Smooth muscle cell (in vitro differentiated cells): ENCODE measurements at regions not wholly inside any gene's neighbourhood (a gene's known extent, or its start where the extent isn't known, plus 50 kb on each side); places are given as distances from the start of the nearest gene placed in this dataset.

Experiments used
- DNase-seq: peaks from one replicate; lab custom pipeline; 2025; ENCODE audit not compliant: unreplicated experiment; lab: John Stamatoyannopoulos, UW
- H2AFZ ChIP-seq: fragments of 200-600 bp; sonication (generic); 2 replicates; pipeline ENCODE4 v1.6.0; 2016; ENCODE audit warnings: antibody characterized with exemption, low read depth, mild to moderate bottlenecking
- H3F3A ChIP-seq: fragments of 200-600 bp; sonication (generic); 2 replicates; pipeline ENCODE4 v1.6.0; 2017; ENCODE audit warnings: antibody characterized with exemption, low read depth
- H3K27ac ChIP-seq: fragments of 200-600 bp; sonication (generic); 2 replicates; pipeline ENCODE4 v1.5.1; 2016; ENCODE audit warnings: low read depth, mild to moderate bottlenecking
- H3K27me3 ChIP-seq: fragments of 200-600 bp; sonication (generic); 2 replicates; pipeline ENCODE4 v1.6.1; 2016; ENCODE audit warnings: low read depth, mild to moderate bottlenecking
- H3K36me3 ChIP-seq: fragments of 200-600 bp; sonication (generic); 2 replicates; pipeline ENCODE4 v1.5.1; 2016; ENCODE audit warnings: low read depth
- H3K4me1 ChIP-seq: fragments of 200-600 bp; sonication (generic); 2 replicates; pipeline ENCODE4 v1.5.1; 2016; ENCODE audit warnings: low read depth
- H3K4me2 ChIP-seq: fragments of 200-600 bp; sonication (generic); 2 replicates; pipeline ENCODE4 v1.6.0; 2016; ENCODE audit warnings: mild to moderate bottlenecking
- H3K4me3 ChIP-seq: fragments of 200-600 bp; sonication (generic); 2 replicates; pipeline ENCODE4 v1.5.1; 2016; ENCODE audit warnings: mild to moderate bottlenecking
- H3K79me2 ChIP-seq: fragments of 200-600 bp; sonication (generic); 2 replicates; pipeline ENCODE4 v1.6.0; 2016; ENCODE audit warnings: low read depth, mild to moderate bottlenecking
- H3K9ac ChIP-seq: fragments of 200-600 bp; sonication (generic); 2 replicates; pipeline ENCODE4 v1.6.0; 2016; ENCODE audit warnings: low read depth
- H3K9me3 ChIP-seq: fragments of 200-600 bp; sonication (generic); replicated peaks from 2 replicates; pipeline ENCODE4 v1.5.1; 2016; ENCODE audit warnings: low read depth
- H4K20me1 ChIP-seq: fragments of 200-600 bp; sonication (generic); 2 replicates; pipeline ENCODE4 v1.6.0; 2016; ENCODE audit warnings: low read depth
- CTCF ChIP-seq: fragments of 200-600 bp; sonication (generic); IDR thresholded peaks from 2 replicates; pipeline ENCODE4 v1.5.1; 2017; ENCODE audit warnings: borderline replicate concordance, mild to moderate bottlenecking, antibody characterized with exemption; ENCODE audit not compliant: insufficient read depth, poor library complexity, severe bottlenecking
- WGBS: methylation state at CpG from one replicate; pipeline ENCODE4 v1.1.7; 2016; ENCODE audit warnings: low lambda C conversion rate; 5-methylcytosine and 5-hydroxymethylcytosine counted together

GRCh38 chr14:104249089-104249488 lies 110.7 kb downstream of the KIF26A start:
- WGBS: 93% methylated on average over 9 of the region's 9 CpGs
- DNase-seq: no peak
- no peak overlapping the region for H3K4me3 ChIP-seq
- H3K27me3 ChIP-seq: no peaks in the 10 kb centered on the region
- H3K4me1 ChIP-seq: no peaks in the 10 kb centered on the region
- H3K9ac ChIP-seq: no peak overlapping the region
- H2AFZ ChIP-seq: no peak overlapping the region
- H3K4me2 ChIP-seq: no peak overlapping the region
- no peaks in the 10 kb centered on the region for H3F3A ChIP-seq
- no peaks in the 10 kb centered on the region for H3K36me3 ChIP-seq
- H3K27ac ChIP-seq: no peak overlapping the region
- peaks cover 3% of the 10 kb centered on the region for H3K9me3 ChIP-seq
- H3K79me2 ChIP-seq: no peaks in the 10 kb centered on the region
- H4K20me1 ChIP-seq: no peaks in the 10 kb centered on the region
- no peak for TF ChIP-seq CTCF

GRCh38 chr14:104249706-104250105 lies 111.3 kb downstream of the KIF26A start:
- no peaks in the 10 kb centered on the region for H4K20me1 ChIP-seq
- no peak for DNase-seq
- no peaks in the 10 kb centered on the region for H3F3A ChIP-seq
- H3K4me2 ChIP-seq: no peak overlapping the region
- H3K9me3 ChIP-seq: peaks cover 3% of the 10 kb centered on the region
- TF ChIP-seq CTCF: no peak
- no peaks in the 10 kb centered on the region for H3K36me3 ChIP-seq
- no peaks in the 10 kb centered on the region for H3K27me3 ChIP-seq
- H3K9ac ChIP-seq: no peak overlapping the region
- H3K4me3 ChIP-seq: no peak overlapping the region
- no peak overlapping the region for H3K27ac ChIP-seq
- WGBS: 100% methylated on average over 5 of the region's 5 CpGs
- no peaks in the 10 kb centered on the region for H3K4me1 ChIP-seq
- no peak overlapping the region for H2AFZ ChIP-seq
- no peaks in the 10 kb centered on the region for H3K79me2 ChIP-seq

GRCh38 chr14:104250175-104250574 lies 111.8 kb downstream of the KIF26A start:
- H3K4me1 ChIP-seq: no peaks in the 10 kb centered on the region
- no peaks in the 10 kb centered on the region for H3F3A ChIP-seq
- H4K20me1 ChIP-seq: no peaks in the 10 kb centered on the region
- WGBS: 98% methylated on average over 4 of the region's 8 CpGs
- TF ChIP-seq CTCF: no peak
- no peaks in the 10 kb centered on the region for H3K36me3 ChIP-seq
- H3K9ac ChIP-seq: no peak overlapping the region
- DNase-seq: no peak
- peaks cover 3% of the 10 kb centered on the region for H3K9me3 ChIP-seq
- no peak overlapping the region for H2AFZ ChIP-seq
- no peak overlapping the region for H3K4me3 ChIP-seq
- no peaks in the 10 kb centered on the region for H3K79me2 ChIP-seq
- H3K27me3 ChIP-seq: no peaks in the 10 kb centered on the region
- no peak overlapping the region for H3K4me2 ChIP-seq
- no peak overlapping the region for H3K27ac ChIP-seq

- no peak for DNase-seq
- H3K4me1 ChIP-seq: no peaks in the 10 kb centered on the region
- no peak overlapping the region for H3K4me2 ChIP-seq
- no peaks in the 10 kb centered on the region for H3K9me3 ChIP-seq
- 88% methylated on average over 22 of the region's 22 CpGs for WGBS
- H3K36me3 ChIP-seq: no peaks in the 10 kb centered on the region
- H3K27ac ChIP-seq: no peak overlapping the region
- H3K27me3 ChIP-seq: no peaks in the 10 kb centered on the region
- no peaks in the 10 kb centered on the region for H3K79me2 ChIP-seq
- no peaks in the 10 kb centered on the region for H3F3A ChIP-seq
- H3K9ac ChIP-seq: no peak overlapping the region
- no peak overlapping the region for H2AFZ ChIP-seq
- H3K4me3 ChIP-seq: no peak overlapping the region
- H4K20me1 ChIP-seq: no peaks in the 10 kb centered on the region
- TF ChIP-seq CTCF: no peak
These were observed 114.1 kb downstream of the KIF26A start for GRCh38 chr14:104252256-104253215.
